ENCODE measurements at regions not wholly inside any gene's neighbourhood (a gene's known extent, or its start where the extent isn't known, plus 50 kb on each side); places are given as distances from the start of the nearest gene placed in this dataset.

GRCh38 chr11:92702037-92702804, 267.2 kb upstream of the MTNR1B start:
- peak overlapping the region; percentile 87 for H3K27ac ChIP-seq
- H3K36me3 ChIP-seq (ENCODE audit: low read depth): no peaks in the 10 kb centered on the region
- no peak for TF ChIP-seq EZH2 (IDR thresholded peaks at IDR 0.05; ENCODE audit: insufficient read depth, poor library complexity, severe bottlenecking)
- no peak for TF ChIP-seq EZH2phosphoT487 (IDR thresholded peaks at IDR 0.05; ENCODE audit: insufficient read depth, low read depth)
- no peaks in the 10 kb centered on the region for H3K79me2 ChIP-seq (ENCODE audit: insufficient read depth)
- H3F3A ChIP-seq (ENCODE audit: insufficient read depth): peaks cover 28% of the 10 kb centered on the region
- WGBS, 2 experiments (ENCODE audit: low coverage in 1 of 2, low lambda C conversion rate in 2 of 2, missing lambda C conversion rate in 2 of 2): 50 to 53% methylated on average over 8 of the region's 8 CpGs
- in situ Hi-C loops (cut with MboI): no loop called here
- no peaks in the 10 kb centered on the region for H3K9me2 ChIP-seq (ENCODE audit: insufficient read depth)
- H3K27me3 ChIP-seq (replicated peaks; ENCODE audit: insufficient read depth): no peaks in the 10 kb centered on the region
- no peak overlapping the region for H2AFZ ChIP-seq
- DNase-seq: peak; percentile 34
- H4K20me1 ChIP-seq (ENCODE audit: insufficient read depth): no peaks in the 10 kb centered on the region
- peak overlapping the region; percentile 36 for H3K9ac ChIP-seq
- no peak overlapping the region for H3K4me3 ChIP-seq
- no peaks in the 10 kb centered on the region for H3K9me3 ChIP-seq (ENCODE audit: low read depth)
- H3K4me2 ChIP-seq (ENCODE audit: unreplicated experiment): peak overlapping the region; percentile 63
- peaks cover 27% of the 10 kb centered on the region for H3K4me1 ChIP-seq (ENCODE audit: insufficient read depth)

GRCh38 chr11:92702805-92703448, 266.5 kb upstream of the MTNR1B start:
- Histone ChIP-seq H4K20me1 (ENCODE audit: insufficient read depth) (no peaks in the 10 kb centered on the region), H3K9me3 (ENCODE audit: low read depth) (no peaks in the 10 kb centered on the region), H3K36me3 (ENCODE audit: low read depth) (no peaks in the 10 kb centered on the region), H3K27ac (peak overlapping the region; percentile 87), H3K4me2 (ENCODE audit: unreplicated experiment) (peak overlapping the region; percentile 63), H3K4me3 (no peak overlapping the region), H3K79me2 (ENCODE audit: insufficient read depth) (no peaks in the 10 kb centered on the region), H3K4me1 (ENCODE audit: insufficient read depth) (peaks cover 25% of the 10 kb centered on the region), H3K9me2 (ENCODE audit: insufficient read depth) (no peaks in the 10 kb centered on the region), H3F3A (ENCODE audit: insufficient read depth) (peaks cover 26% of the 10 kb centered on the region), H3K27me3 (replicated peaks; ENCODE audit: insufficient read depth) (no peaks in the 10 kb centered on the region), H2AFZ (no peak overlapping the region), H3K9ac (peak overlapping the region; percentile 55)
- in situ Hi-C loops (cut with MboI): no loop called here
- TF ChIP-seq EZH2 (IDR thresholded peaks at IDR 0.05; ENCODE audit: insufficient read depth, poor library complexity, severe bottlenecking) (no peak), EZH2phosphoT487 (IDR thresholded peaks at IDR 0.05; ENCODE audit: insufficient read depth, low read depth) (no peak)
- DNase-seq: peak; percentile 81

GRCh38 chr11:92703449-92703830, 266.0 kb upstream of the MTNR1B start:
- no peak for TF ChIP-seq EZH2phosphoT487 (IDR thresholded peaks at IDR 0.05; ENCODE audit: insufficient read depth, low read depth)
- no peak for TF ChIP-seq EZH2 (IDR thresholded peaks at IDR 0.05; ENCODE audit: insufficient read depth, poor library complexity, severe bottlenecking)
- WGBS, 2 experiments (ENCODE audit: low coverage in 1 of 2, low lambda C conversion rate in 2 of 2, missing lambda C conversion rate in 2 of 2): 1 to 7% methylated on average over 3 of the region's 3 CpGs
- Histone ChIP-seq H3K27ac (peak overlapping the region; percentile 87), H3F3A (ENCODE audit: insufficient read depth) (peaks cover 22% of the 10 kb centered on the region), H3K4me3 (no peak overlapping the region), H3K27me3 (replicated peaks; ENCODE audit: insufficient read depth) (no peaks in the 10 kb centered on the region), H2AFZ (no peak overlapping the region), H3K79me2 (ENCODE audit: insufficient read depth) (no peaks in the 10 kb centered on the region), H4K20me1 (ENCODE audit: insufficient read depth) (no peaks in the 10 kb centered on the region), H3K9me3 (ENCODE audit: low read depth) (no peaks in the 10 kb centered on the region), H3K4me2 (ENCODE audit: unreplicated experiment) (peak overlapping the region; percentile 63), H3K9ac (peak overlapping the region; percentile 55), H3K4me1 (ENCODE audit: insufficient read depth) (peaks cover 23% of the 10 kb centered on the region), H3K36me3 (ENCODE audit: low read depth) (no peaks in the 10 kb centered on the region), H3K9me2 (ENCODE audit: insufficient read depth) (no peaks in the 10 kb centered on the region)
- in situ Hi-C loops (cut with MboI): no loop called here
- DNase-seq: peak; percentile 76

GRCh38 chr11:92707173-92707619, 262.3 kb upstream of the MTNR1B start:
- Histone ChIP-seq H4K20me1 (ENCODE audit: insufficient read depth) (no peaks in the 10 kb centered on the region), H3K4me3 (no peak overlapping the region), H3K9me2 (ENCODE audit: insufficient read depth) (no peaks in the 10 kb centered on the region), H3F3A (ENCODE audit: insufficient read depth) (peaks cover 22% of the 10 kb centered on the region), H3K9me3 (ENCODE audit: low read depth) (no peaks in the 10 kb centered on the region), H3K27me3 (replicated peaks; ENCODE audit: insufficient read depth) (0 out of 2 replicates have a peak, but pooled peaks cover under 1% of the 10 kb centered on the region), H3K4me1 (ENCODE audit: insufficient read depth) (peaks cover 21% of the 10 kb centered on the region), H2AFZ (no peak overlapping the region), H3K79me2 (ENCODE audit: insufficient read depth) (no peaks in the 10 kb centered on the region), H3K27ac (no peak overlapping the region), H3K9ac (no peak overlapping the region), H3K36me3 (ENCODE audit: low read depth) (no peaks in the 10 kb centered on the region), H3K4me2 (ENCODE audit: unreplicated experiment) (no peak overlapping the region)
- no peak for DNase-seq
- 47 to 50% methylated on average over 3 of the region's 3 CpGs for WGBS, 2 experiments (ENCODE audit: low coverage in 1 of 2, low lambda C conversion rate in 2 of 2, missing lambda C conversion rate in 2 of 2)
- in situ Hi-C loops (cut with MboI): no loop called here
- TF ChIP-seq EZH2 (IDR thresholded peaks at IDR 0.05; ENCODE audit: insufficient read depth, poor library complexity, severe bottlenecking): no peak
- TF ChIP-seq EZH2phosphoT487 (IDR thresholded peaks at IDR 0.05; ENCODE audit: insufficient read depth, low read depth): no peak

Data from GM23248 (cell line).